A172 (cell line): ENCODE measurements at regions not wholly inside any gene's neighbourhood (a gene's known extent, or its start where the extent isn't known, plus 50 kb on each side); places are given as distances from the start of the nearest gene placed in this dataset.
"Not testable (repeated sequence)": the region's sequence is repeated elsewhere in the genome, so short reads cannot be mapped to it uniquely, and the experiment has no call there.

ENCODE experiments used
- DNase-seq: peaks from one replicate; pipeline ENCODE4 v3.0.0-alpha.2; 2015; ENCODE audit warnings: low spot score

DNA sequence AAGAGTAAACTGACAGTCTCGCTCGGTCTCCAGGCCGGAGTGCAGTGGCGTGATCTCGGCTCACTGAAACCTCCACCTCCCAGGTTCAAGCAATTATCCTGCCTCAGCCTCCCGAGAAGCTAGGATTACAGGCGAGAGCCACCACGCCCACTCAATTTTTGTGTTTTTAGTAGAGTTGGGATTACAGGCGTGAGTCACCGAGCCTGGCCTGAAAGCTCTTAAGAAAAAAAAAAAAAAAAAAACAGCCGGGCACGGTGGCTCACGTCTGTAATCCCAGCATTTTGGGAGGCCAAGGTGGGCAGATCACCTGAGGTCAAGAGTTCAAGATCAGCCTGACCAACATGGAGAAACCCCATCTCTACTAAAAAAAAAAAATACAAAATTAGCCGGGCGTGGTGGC lies 55.3 kb upstream of the THOC2 start:
- DNase-seq = not testable (repeated sequence)

DNA sequence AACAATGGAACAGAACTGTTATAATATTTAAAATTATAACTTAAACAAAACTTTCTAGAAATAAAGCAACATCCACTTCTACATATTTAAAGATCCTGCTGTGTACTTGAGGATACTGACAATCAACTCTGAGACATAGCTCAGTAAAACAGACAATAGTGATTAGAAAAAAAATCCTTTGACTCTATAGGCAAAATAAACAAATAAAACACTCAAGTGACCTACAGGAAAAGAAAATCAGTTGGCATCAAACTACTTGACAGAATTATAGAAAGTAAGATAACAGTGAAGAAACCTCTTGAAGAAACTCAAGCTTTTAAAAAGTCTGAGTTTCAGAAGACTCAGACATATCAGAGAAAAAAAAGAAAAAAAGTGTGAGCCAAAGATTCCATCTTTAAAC lies 55.9 kb upstream of the THOC2 start:
- no peak for DNase-seq

DNA sequence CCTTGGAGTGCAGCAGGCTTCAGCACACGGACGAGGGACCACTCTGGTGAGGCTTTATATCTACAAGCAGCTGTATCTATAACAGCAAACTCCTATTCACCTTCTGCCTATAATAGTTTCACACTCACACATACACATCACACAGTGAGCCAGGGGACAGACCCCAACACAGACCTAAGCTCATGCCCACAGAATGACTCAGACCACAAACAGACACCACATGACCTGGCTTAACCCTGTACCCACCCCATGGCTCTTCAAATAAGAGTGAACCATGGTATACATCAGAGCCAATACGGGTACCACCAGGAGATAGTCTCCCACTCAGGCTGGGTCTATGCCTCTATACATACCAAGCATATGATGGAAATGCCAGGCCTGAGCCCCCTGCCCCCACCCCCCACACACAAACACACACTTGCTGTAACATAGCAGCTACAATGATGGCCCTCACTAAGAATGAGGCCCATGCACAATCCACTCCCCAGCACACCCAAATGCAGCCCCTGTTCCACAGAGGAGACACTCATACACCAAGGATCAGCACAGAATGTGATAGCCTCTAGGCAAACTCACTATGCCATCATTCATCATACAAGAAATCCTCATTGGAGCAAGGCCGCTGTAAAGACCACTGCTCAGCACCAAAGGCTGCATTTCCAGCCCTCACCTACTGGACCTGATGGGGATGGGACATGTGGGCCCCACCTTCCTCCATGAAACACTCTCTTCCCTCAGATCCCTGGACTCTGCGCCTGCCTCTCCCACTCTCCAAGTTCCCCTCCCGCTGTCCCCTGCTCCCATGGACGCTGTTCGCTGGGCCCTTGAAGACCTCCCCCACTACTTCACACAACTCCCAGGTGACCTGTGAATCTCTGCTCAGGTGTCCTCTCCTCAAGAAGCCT lies 62.1 kb upstream of the XIAP start:
- no peak for DNase-seq

DNA sequence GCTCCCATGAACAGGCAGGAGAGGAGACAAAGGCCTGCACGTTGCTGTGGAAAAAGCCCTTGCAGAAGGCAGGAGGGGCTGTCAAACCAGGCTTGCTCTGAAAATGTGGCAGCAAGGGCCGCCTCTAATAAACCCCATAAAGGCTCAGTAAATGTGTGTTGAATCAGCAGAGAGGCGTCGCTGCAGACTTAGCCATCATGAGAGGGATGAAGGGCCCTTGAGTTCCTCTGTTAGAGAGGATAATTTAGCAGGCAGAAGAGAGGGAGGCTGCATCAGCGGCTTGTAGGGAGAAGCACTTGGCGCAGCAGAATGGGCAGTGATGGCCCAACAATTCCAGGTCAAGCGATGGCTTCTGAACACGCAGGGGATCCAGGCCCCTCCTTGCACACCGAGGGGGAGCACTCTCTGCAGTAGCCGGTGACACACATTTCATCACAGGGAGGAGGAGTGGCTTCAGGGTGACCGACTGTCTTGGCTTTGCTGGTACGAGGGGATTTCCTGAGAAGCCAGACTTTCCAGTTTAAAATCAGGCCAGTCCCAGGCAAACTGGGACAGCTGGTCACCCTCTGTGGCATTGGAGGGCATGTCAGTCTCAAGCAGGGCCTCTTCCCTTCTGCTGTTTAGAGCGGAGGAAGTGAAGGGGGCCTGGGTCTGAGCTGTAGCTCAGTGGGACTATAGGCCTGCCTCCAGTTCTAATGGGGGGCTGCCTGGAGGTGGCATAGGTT lies 61.0 kb upstream of the XIAP start:
- DNase-seq = not testable (repeated sequence)

DNA sequence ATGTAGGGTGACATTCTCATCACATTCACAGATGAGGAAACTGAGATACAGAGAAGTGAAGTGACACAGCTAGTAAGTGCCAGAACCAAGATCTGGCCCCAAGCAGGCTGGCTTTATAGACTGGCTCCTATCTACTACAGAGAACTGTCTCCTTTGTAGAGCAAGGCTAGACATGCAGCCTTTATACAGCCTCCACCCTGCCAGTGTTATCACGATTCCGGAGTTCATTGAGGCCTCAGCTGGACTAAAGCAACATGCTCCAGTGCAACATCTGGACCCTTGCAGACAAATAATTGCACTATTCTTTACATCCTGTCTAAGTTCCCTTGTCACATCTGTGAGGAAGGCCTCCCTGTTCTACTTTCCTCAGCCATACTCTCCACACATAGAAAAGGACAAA lies 58.0 kb upstream of the XIAP start:
- no peak for DNase-seq

DNA sequence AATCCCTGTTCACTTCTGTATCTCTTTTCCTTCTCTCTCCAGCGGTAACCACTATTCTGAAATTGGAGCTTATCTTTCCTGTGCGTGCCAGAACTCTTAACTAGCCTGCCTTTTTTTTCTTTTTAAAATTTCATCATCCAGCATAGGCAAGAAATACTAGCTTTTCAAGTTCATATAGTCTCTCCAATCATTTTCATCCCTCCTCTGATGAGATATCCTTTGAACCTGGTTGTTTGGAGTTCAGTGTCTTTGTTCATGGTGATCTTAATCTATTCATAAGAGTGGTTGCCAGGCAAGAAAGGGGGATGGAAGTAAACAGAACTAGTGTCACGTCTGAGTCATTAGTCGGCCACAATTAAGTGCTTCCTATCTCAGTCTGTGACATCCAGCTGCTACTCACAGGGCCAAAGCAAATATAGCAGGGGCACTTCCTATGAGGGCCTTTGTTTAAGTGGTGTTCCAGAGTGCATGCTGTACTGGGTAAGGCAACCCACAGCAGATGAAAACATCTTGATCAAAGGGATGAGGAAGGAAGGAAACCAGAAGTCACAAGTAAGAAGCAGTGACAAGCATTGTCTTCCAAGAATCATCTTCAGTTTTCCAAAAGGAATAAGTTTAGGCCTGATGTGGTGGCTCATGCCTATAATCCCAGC lies 56.4 kb upstream of the XIAP start:
- peak; percentile 70 for DNase-seq

DNA sequence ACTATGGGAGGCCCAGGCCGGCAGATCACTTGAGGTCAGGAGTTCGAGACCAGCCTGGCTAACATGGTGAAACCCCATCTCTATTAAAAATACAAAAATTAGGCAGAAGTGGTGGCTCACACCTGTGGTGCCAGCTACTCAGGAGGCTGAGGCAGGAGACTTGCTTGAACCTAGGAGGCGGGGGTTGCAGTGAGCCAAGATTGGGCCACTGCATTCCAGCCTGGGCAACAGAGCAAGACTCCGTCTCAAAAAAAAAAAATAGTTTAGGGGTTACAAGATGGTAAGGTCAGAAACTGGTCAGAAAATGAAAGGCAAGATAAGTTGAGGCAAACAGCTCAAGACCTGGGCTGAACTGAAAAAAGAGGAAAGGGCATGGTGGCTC lies 55.9 kb upstream of the XIAP start:
- not testable (repeated sequence) for DNase-seq

DNA sequence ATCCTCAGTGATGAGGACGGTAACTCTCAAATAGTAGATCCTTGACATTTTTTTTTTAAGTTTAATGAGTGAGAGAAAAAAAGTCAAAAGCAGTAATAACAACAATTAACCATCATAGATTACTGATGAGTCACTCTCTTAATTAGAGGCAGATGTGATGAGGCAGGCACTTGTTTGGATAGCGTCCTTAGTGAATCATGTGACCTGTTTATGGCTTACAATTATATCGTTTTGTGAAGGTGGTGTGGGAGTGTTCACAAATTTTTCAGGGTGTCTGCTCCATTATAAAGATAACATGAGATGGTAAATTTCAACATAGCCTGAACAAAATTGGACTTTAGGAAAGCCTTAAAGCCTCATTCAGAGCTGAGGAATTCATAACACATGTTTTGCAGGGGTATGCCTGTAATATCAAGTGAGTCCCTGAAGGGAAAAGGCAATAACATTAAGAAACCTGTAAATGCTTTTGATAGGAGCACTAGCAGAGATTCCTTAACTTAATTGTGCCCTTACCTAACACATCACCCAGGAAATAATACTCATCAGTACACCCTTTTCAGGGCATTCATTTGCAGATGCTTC lies 51.9 kb upstream of the XIAP start:
- no peak for DNase-seq

DNA sequence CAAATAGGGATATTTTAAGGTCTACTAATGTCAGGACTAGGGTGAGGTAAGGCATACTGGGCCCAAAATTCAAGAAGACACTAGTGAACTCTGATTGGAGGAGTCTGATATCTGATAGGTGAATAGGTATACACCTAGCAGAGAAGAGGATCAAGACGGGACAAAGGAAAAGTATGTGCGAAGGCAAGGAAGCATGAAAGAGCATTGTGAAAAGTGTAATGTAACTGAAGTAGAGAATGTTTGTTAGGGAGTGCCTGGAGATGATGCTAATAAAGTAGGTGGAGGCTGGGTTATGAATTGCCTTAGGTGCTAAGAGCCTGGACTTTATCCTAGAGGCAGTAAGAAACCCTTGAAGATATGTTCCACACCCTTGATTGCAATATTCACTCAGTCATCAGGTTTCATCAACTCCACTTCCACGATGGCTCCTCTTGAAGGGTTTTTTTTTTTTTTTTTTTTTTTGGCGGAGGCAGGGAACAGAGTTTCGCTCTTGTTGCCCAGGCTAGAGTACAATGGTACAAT lies 49.9 kb upstream of the XIAP start:
- DNase-seq = no peak
